HL-60 (cell line): ENCODE measurements at regions not wholly inside any gene's neighbourhood (a gene's known extent, or its start where the extent isn't known, plus 50 kb on each side); places are given as distances from the start of the nearest gene placed in this dataset.

ENCODE experiments used
- DNase-seq, 2 experiments: peaks; one replicate each; pipeline ENCODE4 v3.0.0-alpha.2; 2010 to 2020; ENCODE audit warnings: low read depth in 1 of 2, low spot score in 1 of 2
- H3K27ac ChIP-seq: fragments of 250-450 bp; sonication (Bioruptor Pico); replicated peaks from 2 replicates; pipeline ENCODE4 v1.5.1; 2020; ENCODE audit warnings: mild to moderate bottlenecking, moderate library complexity
- H3K27me3 ChIP-seq: fragments of 250-450 bp; sonication (Bioruptor Pico); 2 replicates; pipeline ENCODE4 v1.5.1; 2021; ENCODE audit warnings: mild to moderate bottlenecking, moderate library complexity; ENCODE audit not compliant: insufficient read depth, poor library complexity, severe bottlenecking
- H3K4me3 ChIP-seq: replicated peaks from 2 replicates; pipeline ENCODE4 v1.5.1; 2011; ENCODE audit warnings: mild to moderate bottlenecking, control low read depth, low read length; ENCODE audit not compliant: insufficient read depth
- CTCF ChIP-seq: IDR thresholded peaks from one replicate; pipeline ENCODE4 v1.5.1; 2011; ENCODE audit warnings: low read length, control low read depth, inconsistent platforms; ENCODE audit not compliant: insufficient read depth
- GABPA ChIP-seq: IDR thresholded peaks from 2 replicates; pipeline ENCODE4 v1.6.1; 2012; ENCODE audit warnings: low read depth
- POLR2AphosphoS5 ChIP-seq: IDR thresholded peaks from 2 replicates; pipeline ENCODE4 v1.6.1; 2012; ENCODE audit warnings: low read depth
- REST ChIP-seq: IDR thresholded peaks from 2 replicates; pipeline ENCODE4 v1.6.1; 2012; ENCODE audit warnings: low read depth; ENCODE audit not compliant: insufficient replicate concordance
- SPI1 ChIP-seq: IDR thresholded peaks from 2 replicates; pipeline ENCODE4 v1.6.1; 2012; ENCODE audit warnings: low read depth, mild to moderate bottlenecking, borderline replicate concordance

GRCh38 chr18:25739376-25739775 is 351.0 kb downstream of the SS18 start:
- Histone ChIP-seq H3K27ac (no peak overlapping the region), H3K27me3 (peaks cover 10% of the 10 kb centered on the region), H3K4me3 (no peak overlapping the region)
- DNase-seq, result no peak
- TF ChIP-seq SPI1 (no peak), GABPA (no peak), REST (no peak), CTCF (no peak), POLR2AphosphoS5 (no peak)

GRCh38 chr18:25737710-25738311 is 352.6 kb downstream of the SS18 start:
- no peak for TF ChIP-seq GABPA
- TF ChIP-seq POLR2AphosphoS5, result no peak
- TF ChIP-seq REST, result no peak
- TF ChIP-seq SPI1, result no peak
- no peak for TF ChIP-seq CTCF
- Histone ChIP-seq H3K27ac (no peak overlapping the region), H3K4me3 (no peak overlapping the region), H3K27me3 (peaks cover 10% of the 10 kb centered on the region)
- DNase-seq, result no peak

- H3K27me3 ChIP-seq, result peaks cover 10% of the 10 kb centered on the region
- DNase-seq, result no peak
- H3K27ac ChIP-seq, result no peak overlapping the region
- TF ChIP-seq POLR2AphosphoS5 (no peak), CTCF (no peak), SPI1 (no peak), REST (no peak), GABPA (no peak)
- no peak overlapping the region for H3K4me3 ChIP-seq
Measured at GRCh38 chr18:25736516-25736915, 353.9 kb downstream of the SS18 start.
